K562 (cell line): ENCODE measurements at regions not wholly inside any gene's neighbourhood (a gene's known extent, or its start where the extent isn't known, plus 50 kb on each side); places are given as distances from the start of the nearest gene placed in this dataset.

ENCODE experiments used
- ATAC-seq: fragments of 200-7000 bp; cut with Tn5 transposase; 3 replicates; pipeline ENCODE4 v1.9.1; 2020; ENCODE audit warnings: moderate library complexity
- BruUV-seq: library from RNA; stranded (reverse); fragments of 400-500 nt; replicated peaks from 2 replicates; lab custom pipeline; 2021; lab: Mats Ljungman, UMichigan
- CTCF ChIA-PET: fragments of 300-600 bp; formaldehyde crosslinking; extraction: SDS; loops from one replicate; lab custom pipeline; 2021; ENCODE audit warnings: low intra/inter-chr PET ratio; lab: Yijun Ruan, JAX
- POLR2A ChIA-PET: fragments of 300-600, 350-650 bp; sonication (Branson Sonifier 250); formaldehyde crosslinking; extraction: SDS; loops from one replicate; lab custom pipeline; 2021; ENCODE audit warnings: antibody characterized with exemption, inconsistent platforms; lab: Yijun Ruan, JAX
- DNase-seq, 4 experiments: peaks; one replicate each; pipeline versions ENCODE4 v3.0.0 to v3.0.0-alpha.2; 2011 to 2018; ENCODE audit warnings: low spot score in 3 of 4, mixed read lengths in 3 of 4; ENCODE audit errors: extremely low read depth in 1 of 4
- FAIRE-seq: peaks from 2 replicates; lab custom pipeline; 2011; peaks lifted over from hg19 to GRCh38; lab: Jason Lieb, UNC
- H2AFZ ChIP-seq: 2 replicates; pipeline ENCODE4 v1.6.0; 2011; ENCODE audit warnings: low read depth, low read length, control low read depth, inconsistent platforms
- H3K27ac ChIP-seq: fragments of 200-600 bp; 3 replicates; pipeline ENCODE4 v1.8.0; 2011; ENCODE audit warnings: low read depth, mild to moderate bottlenecking, control low read depth, inconsistent platforms, low read length, moderate library complexity, mixed read lengths; ENCODE audit errors: extremely low read depth
- H3K27me3 ChIP-seq, 2 experiments: fragments of 300-600 bp in 1 of 2; 2 replicates in 1 of 2; 3 replicates in 1 of 2; pipeline versions ENCODE4 v1.6.0 to v1.8.0; 2011; ENCODE audit warnings: inconsistent platforms in 2 of 2, low read length in 2 of 2, mild to moderate bottlenecking in 1 of 2, mixed read lengths in 1 of 2, moderate library complexity in 1 of 2; ENCODE audit not compliant: control insufficient read depth in 2 of 2, insufficient read depth in 2 of 2
- H3K36me3 ChIP-seq: fragments of 300-600 bp; 3 replicates; pipeline ENCODE4 v1.8.0; 2011; ENCODE audit warnings: mild to moderate bottlenecking, low read length, inconsistent platforms; ENCODE audit not compliant: control insufficient read depth, insufficient read depth
- H3K4me1 ChIP-seq, 2 experiments: fragments of 200-600 bp in 1 of 2; replicated peaks in 1 of 2; 2 replicates in 1 of 2; 3 replicates in 1 of 2; pipeline versions ENCODE4 v1.5.1 to v1.8.0; 2011; ENCODE audit warnings: inconsistent platforms in 2 of 2, low read length in 2 of 2, mild to moderate bottlenecking in 1 of 2, mixed read lengths in 1 of 2, moderate library complexity in 1 of 2; ENCODE audit not compliant: control insufficient read depth in 2 of 2, insufficient read depth in 2 of 2
- H3K4me2 ChIP-seq: 2 replicates; pipeline ENCODE4 v1.6.1; 2011; ENCODE audit warnings: low read length, control low read depth, inconsistent platforms, mixed read lengths; ENCODE audit not compliant: insufficient read depth
- H3K4me3 ChIP-seq: fragments of 200-600 bp; sonication (generic), shearing (Covaris generic); 2 replicates; pipeline ENCODE4 v1.5.1; 2016; ENCODE audit warnings: control low read depth, inconsistent platforms
- H3K79me2 ChIP-seq: fragments of 200-600 bp; 3 replicates; pipeline ENCODE4 v1.8.0; 2011; ENCODE audit warnings: low read length, inconsistent platforms; ENCODE audit not compliant: control insufficient read depth, insufficient read depth
- H3K9ac ChIP-seq, 2 experiments: 2 replicates each; pipeline versions ENCODE4 v1.6.0 to v1.6.1; 2011; ENCODE audit warnings: low read depth in 2 of 2, low read length in 2 of 2, control low read depth in 1 of 2, inconsistent platforms in 1 of 2, mild to moderate bottlenecking in 1 of 2, mixed read lengths in 1 of 2; ENCODE audit not compliant: insufficient read depth in 1 of 2
- H3K9me1 ChIP-seq: one replicate; pipeline ENCODE4 v1.6.0; 2011; ENCODE audit warnings: inconsistent platforms, mild to moderate bottlenecking, low read length, moderate library complexity; ENCODE audit not compliant: control insufficient read depth, insufficient read depth
- H3K9me3 ChIP-seq: replicated peaks from 2 replicates; pipeline ENCODE4 v1.5.1; 2011; ENCODE audit warnings: low read depth, low read length, inconsistent platforms; ENCODE audit not compliant: control insufficient read depth, insufficient read depth
- H4K20me1 ChIP-seq: replicated peaks from 2 replicates; pipeline ENCODE4 v1.6.1; 2011; ENCODE audit warnings: low read length, inconsistent platforms, mixed read lengths; ENCODE audit not compliant: control insufficient read depth, insufficient read depth
- CAMTA2 ChIP-seq: fragments of 250-450 bp; sonication (Bioruptor Pico); conservative IDR thresholded peaks from 2 replicates; pipeline ENCODE4 v1.5.1; 2022
- CBX5 ChIP-seq: IDR thresholded peaks from 2 replicates; pipeline ENCODE4 v1.6.1; 2014; ENCODE audit warnings: low read depth, borderline replicate concordance
- CEBPB ChIP-seq: fragments of 450-650 bp; IDR thresholded peaks from 2 replicates; pipeline ENCODE4 v1.6.1; 2016; ENCODE audit warnings: missing genetic modification characterization, missing compliant biosample characterization
- CEBPG ChIP-seq, 3 experiments: fragments of 200-800 bp in 1 of 3; sonication (Bioruptor generic) in 1 of 3; sonication (generic) in 1 of 3; formaldehyde crosslinking in 1 of 3; IDR thresholded peaks in 2 of 3; conservative IDR thresholded peaks in 1 of 3; 2 replicates each; pipeline versions ENCODE4 v1.6.1 to v1.8.0; 2016 to 2022; ENCODE audit warnings: missing compliant biosample characterization in 2 of 3, missing genetic modification characterization in 2 of 3, mild to moderate bottlenecking in 1 of 3, missing genetic modification reagents in 1 of 3
- ELF4 ChIP-seq: fragments of 450-650 bp; formaldehyde crosslinking; IDR thresholded peaks from 2 replicates; pipeline ENCODE4 v1.4.0; 2022; ENCODE audit warnings: missing genetic modification characterization
- FOXJ3 ChIP-seq: sonication (generic); formaldehyde crosslinking; IDR thresholded peaks from 2 replicates; pipeline ENCODE4 v1.4.0; 2020; ENCODE audit warnings: mild to moderate bottlenecking, missing genetic modification reagents
- RBM25 ChIP-seq: fragments of 200-400 bp; formaldehyde crosslinking; IDR thresholded peaks from 2 replicates; pipeline ENCODE4 v1.6.1; 2018; ENCODE audit warnings: low read length, low read depth, moderate library complexity; ENCODE audit not compliant: severe bottlenecking
- TSC22D4 ChIP-seq: fragments of 450-650 bp; IDR thresholded peaks from 2 replicates; pipeline ENCODE4 v1.6.1; 2016; ENCODE audit warnings: missing genetic modification characterization, missing biosample characterization, control low read depth
- ZC3H11A ChIP-seq: IDR thresholded peaks from 2 replicates; pipeline ENCODE4 v1.6.1; 2012; ENCODE audit warnings: low read depth, low read length, improper control_type of control experiment
- WGBS: fragments of 100-300 bp; shearing (Covaris generic); methylation state at CpG from one replicate; pipeline ENCODE4 v1.1.6; 2016; ENCODE audit warnings: low coverage, mixed read lengths; ENCODE audit not compliant: insufficient coverage; ENCODE audit errors: missing lambda C conversion rate; 5-methylcytosine and 5-hydroxymethylcytosine counted together
- in situ Hi-C: fragments of 300-500 bp; cut with MboI; formaldehyde crosslinking; loops from 4 replicates; pipeline ENCODE4 v1.15.0; 2018; ENCODE audit warnings: inconsistent platforms, mixed read lengths
- intact Hi-C: fragments of 100-400 bp; cut with micrococcal nuclease; formaldehyde crosslinking; loops from 2 replicates; pipeline ENCODE4 v1.14.2; 2022
- TF ChIP-seq, protein P1 (sequence below), 2 experiments: fragments of 450-650 bp in 1 of 2; sonication (generic) in 1 of 2; formaldehyde crosslinking in 1 of 2; IDR thresholded peaks in 1 of 2; conservative IDR thresholded peaks in 1 of 2; 2 replicates each; pipeline versions ENCODE4 v1.6.1 to v1.8.1; 2016 to 2023; ENCODE audit warnings: mild to moderate bottlenecking in 2 of 2, moderate library complexity in 2 of 2, inconsistent platforms in 1 of 2, missing genetic modification reagents in 1 of 2
- TF ChIP-seq, protein P2 (sequence below): fragments of 450-650 bp; formaldehyde crosslinking; IDR thresholded peaks from 2 replicates; pipeline ENCODE4 v1.4.0; 2022; ENCODE audit warnings: mild to moderate bottlenecking, moderate library complexity

DNA sequence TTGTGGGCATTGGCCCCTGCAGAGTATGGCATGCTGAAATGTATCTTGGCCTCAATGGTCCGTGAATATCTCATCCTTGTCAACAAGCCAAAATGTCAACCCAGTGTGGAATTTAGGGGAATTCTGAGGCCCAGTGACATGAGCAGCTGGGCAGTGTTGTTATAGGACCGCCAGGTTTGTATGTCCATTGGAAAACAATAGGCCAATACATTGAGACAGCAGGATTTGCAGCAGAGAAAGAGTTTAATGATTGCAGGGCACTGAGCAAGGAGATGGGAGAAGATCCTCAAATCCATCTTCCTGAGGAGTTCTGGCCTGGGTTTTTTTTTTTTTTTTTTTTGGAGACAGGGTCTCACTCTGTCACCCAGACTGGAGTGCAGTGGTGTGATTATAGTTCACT is 95.7 kb upstream of the BAIAP2L1 start:
- H3K9ac ChIP-seq, result no peak overlapping the region
- H3K27me3 ChIP-seq, result peaks cover 13% of the 10 kb centered on the region in 2 experiments; a peak in 4 of 5 replicates
- no peaks in the 10 kb centered on the region for H3K9me1 ChIP-seq
- H3K27ac ChIP-seq, result no peak overlapping the region
- intact Hi-C loops, result no loop called here
- no peak overlapping the region for H3K4me2 ChIP-seq
- CTCF ChIA-PET, result no interaction called here
- TF ChIP-seq CAMTA2 (CRISPR knock-in tag) (no peak), CBX5 (peak; percentile 65; the same call in 1 of the 2 replicates), RBM25 (no peak), ELF4 (CRISPR knock-in tag) (no peak)
- 5% methylated on average over 2 of the region's 2 CpGs for WGBS
- no peaks in the 10 kb centered on the region for H3K36me3 ChIP-seq
- DNase-seq (no peak), FAIRE-seq (no peak), ATAC-seq (no peak)
- POLR2A ChIA-PET, result no interaction called here
- H3K4me3 ChIP-seq, result no peak overlapping the region
- in situ Hi-C loops, result no loop called here
- no peaks in the 10 kb centered on the region for H3K4me1 ChIP-seq
- no TSS peak for BruUV-seq
- no peaks in the 10 kb centered on the region for H4K20me1 ChIP-seq
- H3K9me3 ChIP-seq, result no peaks in the 10 kb centered on the region
- no peak overlapping the region for H2AFZ ChIP-seq
- H3K79me2 ChIP-seq, result no peaks in the 10 kb centered on the region

DNA sequence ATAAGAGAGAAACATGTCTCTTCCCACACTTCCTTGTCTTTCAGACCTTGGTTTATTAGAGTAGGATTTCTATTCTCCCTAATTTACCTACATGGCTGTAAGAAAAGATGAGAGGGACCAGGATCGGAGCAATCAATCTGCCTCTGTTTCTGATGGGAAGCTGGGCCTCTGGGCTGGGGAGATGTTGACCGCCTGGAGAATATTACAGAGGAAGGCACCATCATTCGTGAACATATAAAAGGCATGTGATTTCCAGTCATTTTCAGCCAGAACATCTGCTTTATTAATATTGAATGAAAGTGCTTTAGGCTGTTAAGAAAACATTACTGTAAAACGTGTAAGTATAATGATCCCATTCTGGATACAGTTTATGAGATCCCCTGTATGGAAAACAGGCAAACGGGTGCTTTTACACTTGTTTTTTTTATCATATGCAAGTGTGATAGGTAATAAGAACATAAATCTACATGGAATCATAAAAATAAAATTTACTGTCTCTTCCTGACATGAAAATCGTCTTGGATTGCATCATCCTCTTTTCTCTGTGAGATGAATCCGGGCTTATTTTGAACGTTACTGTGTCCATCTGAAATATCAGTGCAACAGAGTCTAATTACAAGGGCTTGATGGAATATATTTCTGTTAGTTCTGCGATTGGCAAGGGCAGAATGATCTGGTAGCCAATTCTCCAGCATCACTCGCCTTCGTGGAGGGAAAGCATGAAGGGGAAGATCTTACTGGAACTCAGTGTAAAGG is 94.5 kb upstream of the BAIAP2L1 start:
- no peaks in the 10 kb centered on the region for H3K9me3 ChIP-seq
- peaks cover 15 to 21% of the 10 kb centered on the region in 2 experiments; a peak in 4 of 5 replicates for H3K27me3 ChIP-seq
- no peak overlapping the region for H3K4me2 ChIP-seq
- H3K9ac ChIP-seq, result no peak overlapping the region
- no peaks in the 10 kb centered on the region for H3K79me2 ChIP-seq
- H3K4me1 ChIP-seq, result no peaks in the 10 kb centered on the region
- no peak overlapping the region for H3K4me3 ChIP-seq
- H3K9me1 ChIP-seq, result no peaks in the 10 kb centered on the region
- H3K27ac ChIP-seq, result no peak overlapping the region
- CTCF ChIA-PET, result no interaction called here
- 2% methylated on average over 11 of the region's 11 CpGs for WGBS
- in situ Hi-C loops, result no loop called here
- intact Hi-C loops, result no loop called here
- H3K36me3 ChIP-seq, result no peaks in the 10 kb centered on the region
- H4K20me1 ChIP-seq, result no peaks in the 10 kb centered on the region
- H2AFZ ChIP-seq, result no peak overlapping the region
- FAIRE-seq, result no peak
- no TSS peak for BruUV-seq
- no peak for ATAC-seq
- no peak for TF ChIP-seq ZC3H11A
- no peak for TF ChIP-seq CEBPG (CRISPR knock-in tag; IDR thresholded peaks at IDR 0.05)
- peak; percentile 71 to 79 for TF ChIP-seq CEBPG (tag; conservative IDR thresholded peaks at IDR 0.05 in 1 of 2, IDR thresholded peaks at IDR 0.05 in 1 of 2)
- peak; percentile 60 for TF ChIP-seq CEBPB (tag)
- no peak for TF ChIP-seq TSC22D4 (tag)
- no peak for TF ChIP-seq FOXJ3 (CRISPR knock-in tag)
- TF ChIP-seq, protein P1, sequence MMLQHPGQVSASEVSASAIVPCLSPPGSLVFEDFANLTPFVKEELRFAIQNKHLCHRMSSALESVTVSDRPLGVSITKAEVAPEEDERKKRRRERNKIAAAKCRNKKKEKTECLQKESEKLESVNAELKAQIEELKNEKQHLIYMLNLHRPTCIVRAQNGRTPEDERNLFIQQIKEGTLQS (IDR thresholded peaks at IDR 0.05), result peak; percentile 71
- TF ChIP-seq, protein P1 (CRISPR knock-in tag; conservative IDR thresholded peaks at IDR 0.05), result no peak
- TF ChIP-seq, protein P2, sequence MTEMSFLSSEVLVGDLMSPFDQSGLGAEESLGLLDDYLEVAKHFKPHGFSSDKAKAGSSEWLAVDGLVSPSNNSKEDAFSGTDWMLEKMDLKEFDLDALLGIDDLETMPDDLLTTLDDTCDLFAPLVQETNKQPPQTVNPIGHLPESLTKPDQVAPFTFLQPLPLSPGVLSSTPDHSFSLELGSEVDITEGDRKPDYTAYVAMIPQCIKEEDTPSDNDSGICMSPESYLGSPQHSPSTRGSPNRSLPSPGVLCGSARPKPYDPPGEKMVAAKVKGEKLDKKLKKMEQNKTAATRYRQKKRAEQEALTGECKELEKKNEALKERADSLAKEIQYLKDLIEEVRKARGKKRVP (CRISPR knock-in tag), result peak; percentile 40; the same call in 1 of the 2 replicates
- no peak for DNase-seq
- POLR2A ChIA-PET, result no interaction called here
